ENCODE measurements at regions not wholly inside any gene's neighbourhood (a gene's known extent, or its start where the extent isn't known, plus 50 kb on each side); places are given as distances from the start of the nearest gene placed in this dataset.

GRCh38 chr10:78857193-78857592, 211.6 kb upstream of the ZMIZ1 start:
- Histone ChIP-seq H3K27me3 (ENCODE audit: control insufficient read depth, insufficient read depth, low read length) (peaks cover 10% of the 10 kb centered on the region), H3K36me3 (ENCODE audit: control insufficient read depth, insufficient read depth, low read length) (no peaks in the 10 kb centered on the region), H3K27ac (ENCODE audit: insufficient read depth, low read length) (no peak overlapping the region), H4K20me1 (ENCODE audit: control insufficient read depth, extremely low read depth, insufficient read depth, low read length) (no peaks in the 10 kb centered on the region), H3K4me3 (replicated peaks in 1 of 4; ENCODE audit: control extremely low read depth in 1 of 4, insufficient read depth in 1 of 4, low read depth in 3 of 4, low read length in 4 of 4) (no peak overlapping the region), H3K9ac (ENCODE audit: insufficient read depth, low read length) (no peak overlapping the region), H3K9me3 (ENCODE audit: control insufficient read depth, insufficient read depth, low read depth, low read length) (no peaks in the 10 kb centered on the region), H2AFZ (ENCODE audit: low read length) (no peak overlapping the region), H3K79me2 (ENCODE audit: control insufficient read depth, insufficient read depth, low read length) (no peaks in the 10 kb centered on the region), H3K4me2 (ENCODE audit: extremely low read depth, insufficient read depth, low read length) (no peak overlapping the region), H3K4me1 (ENCODE audit: control insufficient read depth, extremely low read depth, insufficient read depth, low read length) (no peaks in the 10 kb centered on the region)
- DNase-seq (ENCODE audit: low read depth in 2 of 2): no peak
- TF ChIP-seq CTCF (conservative IDR thresholded peaks at IDR 0.05 in 1 of 2, IDR thresholded peaks at IDR 0.05 in 1 of 2; ENCODE audit: low read depth in 1 of 2, low read length in 2 of 2): no peak
- no peak for TF ChIP-seq EZH2 (IDR thresholded peaks at IDR 0.05; ENCODE audit: low read length, missing control alignments)

GRCh38 chr10:78859266-78859665, 209.5 kb upstream of the ZMIZ1 start:
- no peak for TF ChIP-seq CTCF (conservative IDR thresholded peaks at IDR 0.05 in 1 of 2, IDR thresholded peaks at IDR 0.05 in 1 of 2; ENCODE audit: low read depth in 1 of 2, low read length in 2 of 2)
- TF ChIP-seq EZH2 (IDR thresholded peaks at IDR 0.05; ENCODE audit: low read length, missing control alignments): no peak
- H3K4me1 ChIP-seq (ENCODE audit: control insufficient read depth, extremely low read depth, insufficient read depth, low read length): no peaks in the 10 kb centered on the region
- H3K9ac ChIP-seq (ENCODE audit: insufficient read depth, low read length): no peak overlapping the region
- peaks cover 13% of the 10 kb centered on the region for H3K27me3 ChIP-seq (ENCODE audit: control insufficient read depth, insufficient read depth, low read length)
- H3K9me3 ChIP-seq (ENCODE audit: control insufficient read depth, insufficient read depth, low read depth, low read length): no peaks in the 10 kb centered on the region
- no peak overlapping the region for H3K27ac ChIP-seq (ENCODE audit: insufficient read depth, low read length)
- no peak overlapping the region for H2AFZ ChIP-seq (ENCODE audit: low read length)
- no peak overlapping the region for H3K4me2 ChIP-seq (ENCODE audit: extremely low read depth, insufficient read depth, low read length)
- no peaks in the 10 kb centered on the region for H3K79me2 ChIP-seq (ENCODE audit: control insufficient read depth, insufficient read depth, low read length)
- H3K36me3 ChIP-seq (ENCODE audit: control insufficient read depth, insufficient read depth, low read length): no peaks in the 10 kb centered on the region
- no peak overlapping the region for H3K4me3 ChIP-seq (replicated peaks in 1 of 4; ENCODE audit: control extremely low read depth in 1 of 4, insufficient read depth in 1 of 4, low read depth in 3 of 4, low read length in 4 of 4)
- DNase-seq (ENCODE audit: low read depth in 2 of 2): no peak
- no peaks in the 10 kb centered on the region for H4K20me1 ChIP-seq (ENCODE audit: control insufficient read depth, extremely low read depth, insufficient read depth, low read length)

GRCh38 chr10:78859769-78860168, 209.0 kb upstream of the ZMIZ1 start:
- Histone ChIP-seq H3K4me2 (ENCODE audit: extremely low read depth, insufficient read depth, low read length) (no peak overlapping the region), H3K79me2 (ENCODE audit: control insufficient read depth, insufficient read depth, low read length) (no peaks in the 10 kb centered on the region), H3K36me3 (ENCODE audit: control insufficient read depth, insufficient read depth, low read length) (no peaks in the 10 kb centered on the region), H3K4me3 (replicated peaks in 1 of 4; ENCODE audit: control extremely low read depth in 1 of 4, insufficient read depth in 1 of 4, low read depth in 3 of 4, low read length in 4 of 4) (no peak overlapping the region), H3K9me3 (ENCODE audit: control insufficient read depth, insufficient read depth, low read depth, low read length) (no peaks in the 10 kb centered on the region), H2AFZ (ENCODE audit: low read length) (no peak overlapping the region), H3K27me3 (ENCODE audit: control insufficient read depth, insufficient read depth, low read length) (peaks cover 13% of the 10 kb centered on the region), H3K27ac (ENCODE audit: insufficient read depth, low read length) (no peak overlapping the region), H3K9ac (ENCODE audit: insufficient read depth, low read length) (no peak overlapping the region), H3K4me1 (ENCODE audit: control insufficient read depth, extremely low read depth, insufficient read depth, low read length) (no peaks in the 10 kb centered on the region), H4K20me1 (ENCODE audit: control insufficient read depth, extremely low read depth, insufficient read depth, low read length) (no peaks in the 10 kb centered on the region)
- no peak for DNase-seq (ENCODE audit: low read depth in 2 of 2)
- TF ChIP-seq CTCF (conservative IDR thresholded peaks at IDR 0.05 in 1 of 2, IDR thresholded peaks at IDR 0.05 in 1 of 2; ENCODE audit: low read depth in 1 of 2, low read length in 2 of 2) (no peak), EZH2 (IDR thresholded peaks at IDR 0.05; ENCODE audit: low read length, missing control alignments) (no peak)
